ENCODE measurements at regions not wholly inside any gene's neighbourhood (a gene's known extent, or its start where the extent isn't known, plus 50 kb on each side); places are given as distances from the start of the nearest gene placed in this dataset.

DNA sequence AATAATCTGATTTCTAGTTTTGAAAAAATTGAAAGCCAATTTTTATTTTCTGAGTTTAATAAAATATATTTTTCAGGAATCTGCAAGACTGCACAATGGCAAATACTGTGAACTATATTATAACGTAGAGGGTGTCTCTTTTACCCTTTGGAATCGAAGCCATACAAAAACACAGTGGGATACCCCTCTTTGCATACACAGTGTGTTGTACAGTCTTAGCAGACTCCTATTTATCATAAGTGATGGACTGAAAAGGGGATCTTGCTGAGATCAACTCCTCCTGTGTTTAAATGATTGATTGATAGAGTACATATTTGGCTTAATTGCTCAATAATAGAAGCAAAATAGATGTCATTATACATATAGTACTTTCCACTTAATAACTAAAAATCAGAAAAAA lies 981.2 kb downstream of the NSUN3 start:
- no peak for DNase-seq

- DNase-seq = no peak
Observed at GRCh38 chr3:95048564-95048963, 985.7 kb downstream of the NSUN3 start.

DNA sequence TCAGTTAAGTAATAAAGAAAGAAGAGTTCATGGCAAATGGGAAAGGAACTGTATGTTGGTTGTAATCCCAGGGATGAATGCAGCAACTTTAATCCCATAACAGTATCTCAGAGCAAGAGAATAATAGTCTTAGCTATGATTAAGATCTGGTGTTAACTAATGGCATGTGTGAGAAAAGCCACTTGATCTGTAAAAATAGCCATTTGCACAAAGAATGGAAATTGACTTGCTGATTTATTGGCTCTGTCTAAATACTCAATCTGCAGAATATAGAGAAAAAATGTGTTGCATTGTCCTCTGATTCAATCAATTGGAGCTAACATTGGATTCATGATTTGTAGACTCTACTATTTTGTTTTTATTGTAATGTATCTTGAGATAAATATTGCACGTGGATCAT lies 987.0 kb downstream of the NSUN3 start:
- no peak for DNase-seq

GRCh38 chr3:95055288-95055687 lies 992.4 kb downstream of the NSUN3 start:
- no peak for DNase-seq

DNA sequence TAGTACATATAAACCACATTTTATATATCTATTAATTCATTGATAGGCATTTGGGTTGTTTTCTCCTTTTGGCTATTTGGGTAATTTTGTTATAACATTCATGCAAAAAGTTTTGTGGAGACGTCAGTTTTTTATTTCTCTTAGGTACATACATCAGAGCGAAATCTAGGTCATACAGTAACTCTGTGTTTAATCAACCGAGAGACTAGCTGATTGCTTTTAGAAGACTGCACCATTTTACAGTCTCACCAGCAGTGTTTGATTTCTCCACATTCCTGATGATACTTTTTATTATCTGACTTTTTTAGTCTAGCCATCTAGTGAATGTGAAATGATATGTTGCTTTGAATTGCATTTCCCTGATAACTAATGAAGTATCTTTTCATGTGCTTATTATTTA lies 1019.3 kb downstream of the NSUN3 start:
- DNase-seq = no peak

- no peak for DNase-seq
Observed at GRCh38 chr3:95084738-95085137, 1021.9 kb downstream of the NSUN3 start.

DNA sequence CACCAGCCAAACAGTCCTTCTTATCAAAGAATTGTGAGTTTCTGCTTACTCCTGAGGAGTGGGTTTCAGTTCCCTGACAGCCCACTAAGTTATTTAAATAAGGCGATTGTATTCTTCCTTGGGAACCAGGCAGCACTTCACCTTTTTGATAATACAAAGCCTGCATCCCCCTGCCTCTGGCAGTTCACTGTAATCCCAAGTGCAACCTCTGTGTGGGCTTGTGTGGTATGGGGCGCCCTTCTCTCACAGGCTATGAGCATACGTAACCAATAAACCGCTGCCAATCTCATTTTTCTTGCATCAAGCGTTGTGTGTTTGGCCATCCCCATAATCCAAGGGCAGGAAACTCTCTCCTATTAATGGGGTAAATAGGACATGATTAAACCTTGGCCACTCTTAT lies 1025.6 kb downstream of the NSUN3 start:
- no peak for DNase-seq

DNA sequence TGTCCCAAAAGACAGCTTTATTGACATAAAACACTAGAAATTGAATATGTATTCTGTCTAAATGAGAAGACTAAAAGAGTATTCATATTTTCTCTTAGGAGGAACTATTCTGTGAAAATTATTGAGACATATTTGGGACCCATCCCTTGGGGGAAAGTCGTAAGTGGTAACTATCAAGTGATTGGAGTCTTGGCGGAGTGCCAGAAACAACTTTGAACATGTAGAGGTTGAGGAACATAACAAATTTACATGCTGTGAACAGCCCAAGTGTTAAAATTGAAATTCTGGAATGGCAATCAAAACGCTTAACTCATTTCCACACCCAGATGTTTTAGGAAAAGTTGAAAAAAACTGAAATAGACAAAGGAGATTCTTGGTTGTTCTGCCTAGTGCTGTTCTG lies 1034.6 kb downstream of the NSUN3 start:
- no peak for DNase-seq

- DNase-seq = no peak
Observed at GRCh38 chr3:95120921-95121320, 1058.1 kb downstream of the NSUN3 start.

GRCh38 chr3:95123104-95123503 lies 1060.2 kb downstream of the NSUN3 start:
- no peak for DNase-seq

DNA sequence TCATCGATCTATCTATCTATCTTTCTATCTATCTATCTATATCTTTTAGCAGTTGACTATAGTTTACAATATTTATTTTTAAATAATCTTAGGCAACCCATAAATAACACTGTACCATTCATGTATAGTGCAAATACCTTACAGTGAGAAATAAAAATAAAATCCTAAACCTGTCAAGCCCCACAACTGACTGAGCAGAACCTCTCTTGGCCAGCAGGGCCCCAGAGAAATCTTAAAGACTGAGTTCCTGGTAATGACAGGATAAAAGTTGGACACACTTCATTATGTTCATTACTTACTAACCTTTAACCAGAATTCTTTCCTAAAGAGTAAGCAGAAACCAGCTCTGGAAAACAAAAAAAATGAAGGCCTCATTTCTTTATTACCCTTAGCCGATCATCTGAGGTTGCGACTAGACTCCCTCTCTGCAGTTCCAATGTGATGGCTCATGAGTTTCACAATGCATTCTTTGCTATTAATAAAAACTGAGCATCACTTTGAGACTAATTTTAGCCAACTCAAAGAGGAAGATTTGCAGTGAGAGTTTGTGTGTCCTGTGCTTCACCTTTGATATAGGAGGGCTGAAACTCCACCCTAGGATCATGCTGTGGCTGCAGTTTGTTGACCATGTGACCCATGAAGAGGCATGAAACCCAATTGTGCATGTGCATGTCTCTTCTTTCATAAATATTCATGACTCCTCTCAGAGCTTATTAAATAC lies 1072.0 kb downstream of the NSUN3 start:
- DNase-seq = no peak

DNA sequence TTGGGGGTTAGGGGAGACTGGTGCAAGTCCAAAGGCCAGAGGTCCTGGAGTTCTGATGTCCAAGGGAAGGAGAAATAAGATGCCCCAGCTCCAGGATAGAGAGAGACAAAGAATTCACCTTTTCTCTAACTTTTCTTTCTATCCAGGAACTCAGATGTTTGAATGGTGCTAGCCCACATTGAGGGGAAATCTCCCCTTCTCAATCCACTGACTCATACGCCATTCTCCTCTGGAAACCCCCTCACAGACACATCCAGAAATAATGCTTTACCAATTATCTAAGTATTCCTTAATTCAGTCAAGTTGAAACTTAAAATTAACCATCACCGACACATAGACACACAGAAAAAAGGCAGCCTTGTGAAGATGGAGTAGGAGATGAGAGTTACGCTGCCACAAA lies 1085.2 kb downstream of the NSUN3 start:
- DNase-seq = no peak

DNA sequence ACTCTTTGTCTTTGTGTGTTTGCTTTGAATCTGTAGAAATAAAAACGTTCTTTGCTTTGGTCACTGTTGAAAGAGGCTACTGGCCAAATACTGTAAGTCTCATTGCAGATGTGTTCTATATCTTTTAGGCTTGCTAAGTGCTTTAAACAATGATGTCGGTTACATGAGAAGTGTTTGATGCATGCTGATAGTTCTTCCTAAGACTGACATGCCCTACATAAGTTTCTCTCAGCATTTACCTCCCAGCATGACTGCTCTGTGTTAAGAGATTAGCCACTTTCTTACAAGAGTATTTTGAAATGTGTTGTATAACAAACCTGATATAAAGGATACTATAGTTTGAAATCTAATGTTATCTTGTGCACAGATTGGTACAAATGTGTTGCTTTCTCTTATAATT lies 1088.7 kb downstream of the NSUN3 start:
- no peak for DNase-seq

GRCh38 chr3:95154766-95155165 lies 1091.9 kb downstream of the NSUN3 start:
- no peak for DNase-seq

GRCh38 chr3:95162794-95163193 lies 1099.9 kb downstream of the NSUN3 start:
- no peak for DNase-seq

- no peak for DNase-seq
Observed at GRCh38 chr3:95167748-95168147, 1104.9 kb downstream of the NSUN3 start.

- no peak for DNase-seq
Observed at GRCh38 chr3:95168526-95168925, 1105.7 kb downstream of the NSUN3 start.

DNA sequence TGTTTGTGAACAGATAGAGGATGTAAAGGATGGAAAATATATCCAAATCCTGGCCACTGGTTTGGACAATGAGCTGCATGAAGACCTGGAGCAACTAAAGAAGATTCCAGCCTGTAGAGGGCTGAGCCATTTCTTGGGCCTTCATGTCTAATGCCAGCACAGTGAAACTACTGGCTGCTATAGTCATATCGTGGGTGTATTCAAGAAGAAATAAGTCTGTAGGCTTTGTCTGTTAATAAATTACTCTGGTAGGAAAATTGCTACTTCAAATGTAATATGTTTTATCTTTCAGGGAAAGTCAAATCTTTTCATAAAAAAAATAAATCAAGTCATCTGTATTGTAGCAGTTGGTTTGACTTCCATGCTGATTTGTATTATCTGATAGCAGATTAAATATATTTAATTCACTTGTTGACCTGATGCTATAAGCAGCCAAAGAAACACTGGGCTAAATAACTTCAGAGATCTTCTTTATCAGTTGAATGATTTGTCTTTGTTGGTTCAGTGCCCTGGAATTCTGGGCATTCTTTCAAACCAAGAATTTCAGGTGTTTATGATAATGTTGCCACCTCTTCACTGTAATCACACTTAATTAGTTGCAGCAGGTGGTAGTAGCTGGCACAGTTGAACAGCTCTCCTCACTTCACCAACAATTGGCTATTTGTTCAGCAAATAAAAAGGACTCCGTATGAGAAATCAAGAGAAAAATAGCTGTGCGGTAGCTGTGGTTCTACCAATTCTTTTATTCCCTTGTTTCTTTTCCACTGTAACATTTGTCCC lies 1109.5 kb downstream of the NSUN3 start:
- DNase-seq = no peak

DNA sequence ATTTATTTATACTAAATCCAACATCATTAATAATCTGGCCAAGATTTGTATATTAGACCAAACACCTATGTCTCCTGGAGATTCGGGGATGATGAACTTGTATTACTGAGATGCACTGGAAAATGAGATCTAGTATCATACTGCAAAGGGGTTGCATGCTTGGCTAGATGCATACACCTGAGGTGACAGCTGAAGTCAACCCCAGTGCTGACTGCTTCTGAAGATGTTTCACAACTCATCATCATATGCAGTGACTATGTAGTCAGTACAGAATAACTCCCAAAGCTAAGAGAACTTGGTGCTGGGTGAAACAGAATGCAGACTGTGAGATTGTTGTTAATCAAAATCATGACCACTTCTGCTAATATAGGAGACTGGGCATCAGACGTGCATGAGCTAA lies 1114.2 kb downstream of the NSUN3 start:
- DNase-seq = no peak

- no peak for DNase-seq
Observed at GRCh38 chr3:95184038-95184437, 1121.2 kb downstream of the NSUN3 start.

- DNase-seq = no peak
Observed at GRCh38 chr3:95189348-95189747, 1126.5 kb downstream of the NSUN3 start.

DNA sequence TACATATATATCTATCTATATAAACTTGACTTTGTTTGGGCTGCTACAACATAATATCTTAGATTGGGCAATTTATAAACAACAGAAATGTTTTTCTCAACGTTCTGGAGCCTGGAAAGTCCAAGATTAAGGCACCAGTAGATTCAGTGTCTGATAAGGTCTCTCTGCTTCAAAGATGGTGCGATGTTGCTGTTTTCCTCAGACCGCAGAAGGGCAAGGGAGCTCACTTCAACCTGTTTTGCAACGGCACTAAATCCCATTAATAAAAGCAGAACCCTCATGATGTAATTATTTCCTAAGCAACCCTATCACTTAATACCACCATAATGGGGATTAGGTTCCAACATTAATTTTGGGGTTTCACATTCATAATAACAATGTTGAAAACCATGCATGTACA lies 1134.8 kb downstream of the NSUN3 start:
- no peak for DNase-seq

DNA sequence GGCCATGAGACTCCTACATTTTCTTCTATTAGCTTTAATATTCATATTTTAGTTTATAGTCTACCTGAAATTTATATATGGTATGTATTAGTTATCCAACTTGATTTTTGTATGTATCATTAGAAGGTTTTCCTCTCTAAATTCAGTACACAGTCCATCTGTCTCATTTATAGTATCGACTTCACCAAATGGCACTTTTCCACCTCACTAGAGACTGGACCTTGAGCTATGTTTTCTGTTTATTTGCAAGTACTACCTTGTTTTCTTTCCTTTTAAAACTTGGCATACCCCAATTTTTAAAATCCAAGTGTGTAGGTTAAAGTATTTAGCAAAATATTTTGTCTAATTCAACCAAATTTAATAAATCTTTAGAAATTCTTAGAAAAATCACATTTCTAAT lies 1137.5 kb downstream of the NSUN3 start:
- DNase-seq = no peak

DNA sequence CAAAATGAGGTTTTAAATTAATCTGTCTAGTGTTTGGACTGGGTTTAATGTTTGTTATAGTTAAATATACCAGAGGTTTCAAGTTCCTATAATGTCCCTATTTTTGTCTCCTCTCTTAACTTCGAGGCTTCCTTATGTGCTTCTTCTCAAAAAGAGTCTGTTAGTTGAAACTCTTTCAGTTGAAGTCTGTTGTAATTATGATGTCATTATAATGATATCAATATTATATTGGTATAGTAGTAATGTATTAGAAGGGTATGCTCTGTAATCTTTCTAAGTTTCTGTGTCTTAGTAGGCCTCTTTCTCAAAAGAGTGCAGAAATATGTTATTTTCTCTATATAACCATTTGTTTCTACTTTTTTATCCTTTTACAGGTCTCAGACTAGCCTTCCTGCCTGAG lies 1148.0 kb downstream of the NSUN3 start:
- DNase-seq = no peak

GRCh38 chr3:95212117-95212516 lies 1149.3 kb downstream of the NSUN3 start:
- DNase-seq = no peak

All from EL (cell line).